EH (cell line): ENCODE measurements at regions not wholly inside any gene's neighbourhood (a gene's known extent, or its start where the extent isn't known, plus 50 kb on each side); places are given as distances from the start of the nearest gene placed in this dataset.
"Not testable (repeated sequence)": the region's sequence is repeated elsewhere in the genome, so short reads cannot be mapped to it uniquely, and the experiment has no call there.

ENCODE experiments used
- DNase-seq: peaks from one replicate; pipeline ENCODE4 v3.0.0-alpha.2; 2015; ENCODE audit warnings: low read depth

DNA sequence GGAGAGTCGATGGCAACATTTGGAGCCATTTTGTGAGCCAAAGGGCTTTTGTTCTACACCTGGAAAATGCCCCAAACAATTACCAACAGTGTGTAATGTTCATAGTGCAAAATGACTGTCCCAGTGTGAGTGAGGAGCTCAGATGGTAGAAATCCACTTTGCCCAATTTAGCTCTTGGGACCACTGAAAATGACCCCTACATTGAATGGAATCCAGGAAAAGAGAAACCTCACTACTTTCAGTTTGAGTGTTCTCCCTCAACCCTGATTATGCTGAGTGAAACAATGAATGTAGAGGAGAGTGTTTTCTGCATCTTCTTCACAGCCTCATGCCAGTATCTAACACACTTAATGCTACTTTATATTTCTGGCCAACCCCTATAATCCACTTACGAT, 84.9 kb upstream of the NRN1 start:
- DNase-seq = no peak

DNA sequence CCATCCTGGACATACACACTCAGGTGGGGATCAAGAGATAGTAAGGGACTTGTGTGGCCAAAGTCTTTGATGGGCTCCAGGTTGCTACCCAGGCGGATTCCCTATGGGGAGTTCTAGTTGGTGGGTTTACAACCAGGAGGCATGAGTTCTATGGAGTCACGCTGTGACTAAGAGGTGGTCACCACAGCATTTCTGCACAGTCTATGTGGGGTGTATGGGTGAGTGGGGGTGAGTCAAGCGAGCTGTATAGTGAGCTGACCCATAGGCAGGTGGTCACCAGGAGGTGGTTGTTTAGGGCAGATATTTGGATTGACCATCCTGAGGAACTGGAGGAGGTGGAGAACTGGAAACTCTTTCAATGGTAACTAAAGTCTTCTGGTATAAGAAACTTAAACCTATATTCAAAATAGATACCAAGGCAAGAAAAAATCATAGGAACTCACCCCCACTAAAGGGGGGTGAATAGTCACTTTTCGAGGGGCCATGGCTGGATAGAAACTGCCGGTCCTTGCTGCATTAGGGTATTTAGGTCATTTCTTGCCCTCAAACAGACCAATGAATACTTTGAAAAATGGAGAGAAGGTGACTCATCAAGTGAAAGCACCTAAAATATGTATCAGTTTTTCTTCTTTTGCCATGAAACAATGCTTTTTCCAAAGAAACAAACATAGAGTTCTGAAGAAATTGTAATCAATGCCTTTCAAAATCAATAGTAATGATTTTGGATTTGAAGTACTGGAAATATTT, 84.3 kb upstream of the NRN1 start:
- DNase-seq = no peak

DNA sequence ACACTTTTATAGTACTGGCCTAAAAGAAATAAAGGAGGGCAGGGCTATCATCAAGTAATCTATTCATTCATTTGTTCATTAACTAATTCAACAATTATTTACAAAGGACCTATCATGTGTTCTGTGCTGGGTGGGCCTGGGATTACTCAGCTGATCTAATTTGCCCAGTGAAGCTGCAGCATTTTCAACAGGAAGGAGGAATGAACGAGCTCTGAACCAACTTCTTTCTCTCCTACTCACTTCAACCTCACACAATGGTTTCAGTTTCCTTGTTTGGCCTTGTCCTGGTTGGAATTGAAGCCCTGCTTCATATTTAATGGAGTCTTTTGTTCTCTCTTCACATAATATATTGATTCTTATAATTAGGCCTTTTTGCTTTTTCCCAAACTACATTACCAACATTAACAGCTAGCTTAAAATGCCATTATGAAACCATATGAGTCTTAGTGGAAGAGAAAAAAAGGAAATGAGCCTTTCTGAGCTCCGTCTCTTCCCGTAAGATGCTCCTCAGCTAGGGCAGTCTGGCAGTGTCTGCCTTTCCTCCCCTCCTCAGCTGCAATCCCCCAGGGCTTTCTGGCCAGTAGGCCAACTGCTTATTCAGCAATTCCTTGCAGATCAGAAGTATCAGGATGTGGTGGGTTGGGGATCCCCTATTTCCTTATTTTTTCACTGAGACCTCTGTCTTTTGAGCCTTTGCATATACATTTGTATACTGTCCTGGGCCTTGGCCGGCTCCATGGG, 79.4 kb upstream of the NRN1 start:
- no peak for DNase-seq

DNA sequence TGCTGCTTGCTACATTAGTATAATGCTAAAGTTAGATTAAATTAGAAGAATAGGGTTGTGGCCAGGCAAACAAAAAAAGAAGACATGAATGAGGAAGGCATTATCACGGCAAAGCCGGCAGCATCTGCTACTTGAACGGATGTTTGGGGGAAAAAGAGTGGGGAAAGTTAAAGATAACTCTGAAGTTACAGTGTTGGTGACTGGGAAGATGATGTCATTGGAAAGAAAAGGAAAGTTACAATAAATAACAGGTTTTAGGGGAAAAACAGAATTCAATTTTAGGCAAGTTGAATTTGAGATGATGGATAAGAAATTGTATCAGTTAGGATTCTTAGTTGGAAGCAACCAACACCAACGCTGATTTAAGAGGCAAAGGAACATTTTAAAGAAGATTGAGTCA, 74.2 kb upstream of the NRN1 start:
- no peak for DNase-seq

DNA sequence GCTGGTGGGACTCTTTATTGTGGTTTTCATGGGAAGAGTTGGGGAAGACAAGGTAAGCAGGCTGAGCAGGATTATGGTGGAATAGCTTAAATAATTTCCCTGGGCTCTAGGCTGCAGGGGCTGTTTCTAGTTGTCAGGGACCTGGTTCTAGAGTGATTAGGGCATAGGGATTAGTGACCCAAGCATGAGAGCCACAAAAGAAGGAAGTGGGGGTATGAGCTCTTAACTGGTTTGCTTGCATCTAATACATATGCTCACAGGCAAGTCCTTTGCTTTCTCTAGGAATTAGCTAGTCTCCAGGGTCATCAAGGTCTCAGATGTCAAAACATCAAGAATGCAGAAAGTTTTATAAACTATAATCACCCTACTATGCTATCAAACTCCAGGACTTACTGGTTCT, 67.5 kb upstream of the NRN1 start:
- DNase-seq = no peak

- DNase-seq = not testable (repeated sequence)
These were observed 61.4 kb upstream of the NRN1 start for GRCh38 chr6:6068157-6068556.

DNA sequence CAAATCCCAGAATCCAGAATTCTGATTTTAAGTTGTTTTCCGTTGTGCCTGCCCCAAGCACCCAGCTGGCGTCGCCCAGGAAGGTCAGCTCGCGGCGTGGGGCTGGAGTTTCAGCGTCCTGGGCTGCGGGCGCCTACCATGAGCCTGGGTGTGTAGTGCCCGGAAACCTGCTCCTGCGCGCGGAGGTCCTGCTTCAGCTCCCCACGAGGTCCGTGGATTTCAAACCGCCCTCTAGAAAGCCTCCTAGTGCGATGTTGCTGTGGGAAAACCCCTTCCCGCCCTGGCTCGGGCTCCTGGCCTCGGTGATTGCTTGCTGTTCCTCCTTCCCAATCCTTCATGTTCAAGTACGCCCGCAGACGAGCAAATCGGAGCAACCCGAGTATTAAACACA, 51.3 kb upstream of the NRN1 start:
- no peak for DNase-seq

DNA sequence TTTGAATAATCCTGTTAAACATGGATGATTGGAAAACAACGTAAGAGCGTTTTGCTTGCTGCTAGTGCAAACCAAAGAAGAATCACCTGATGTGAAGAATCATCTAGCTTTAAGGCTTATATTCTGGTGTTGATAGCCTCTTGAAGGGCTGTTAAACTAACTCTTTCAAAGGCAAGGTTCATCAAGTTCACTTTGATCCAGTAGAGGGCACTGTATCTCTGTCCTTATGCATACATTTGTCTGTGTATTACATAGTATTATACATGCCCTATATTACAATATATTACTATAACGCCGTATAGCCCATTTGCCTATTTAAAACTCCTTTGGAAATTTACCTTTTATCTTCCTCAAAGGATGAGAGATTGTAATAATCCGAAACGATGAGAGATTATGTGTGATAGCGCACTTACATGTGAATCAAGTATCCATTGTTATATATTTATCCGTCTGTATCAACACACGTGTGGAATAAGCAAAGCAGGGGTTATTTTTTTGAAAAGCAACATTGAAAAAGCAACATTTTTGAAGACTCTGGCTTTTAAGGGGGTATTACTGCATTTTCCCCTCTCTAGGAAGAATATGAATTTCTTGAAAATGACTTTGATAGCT, 50.8 kb upstream of the NRN1 start:
- peak; percentile 2 for DNase-seq
